HG02885 (cell line): ENCODE measurements at regions not wholly inside any gene's neighbourhood (a gene's known extent, or its start where the extent isn't known, plus 50 kb on each side); places are given as distances from the start of the nearest gene placed in this dataset.

Experiments used
- ATAC-seq: cut with Tn5 transposase; IDR thresholded peaks from one replicate; pipeline ENCODE4 v1.9.1; 2021; ENCODE audit warnings: mild to moderate bottlenecking; ENCODE audit not compliant: unreplicated experiment, poor library complexity

- no peak for ATAC-seq
These were observed 138.4 kb upstream of the TNFAIP3 start for GRCh38 chr6:137728386-137729349.

GRCh38 chr6:137729866-137730629 lies 137.0 kb upstream of the TNFAIP3 start:
- no peak for ATAC-seq

- ATAC-seq = no peak
These were observed 135.5 kb upstream of the TNFAIP3 start for GRCh38 chr6:137731600-137731959.

GRCh38 chr6:137731960-137732616 lies 135.0 kb upstream of the TNFAIP3 start:
- ATAC-seq = no peak

- ATAC-seq = no peak
These were observed 133.7 kb upstream of the TNFAIP3 start for GRCh38 chr6:137733372-137733771.

- ATAC-seq = no peak
These were observed 132.8 kb upstream of the TNFAIP3 start for GRCh38 chr6:137734005-137734874.

GRCh38 chr6:137734875-137735182 lies 132.2 kb upstream of the TNFAIP3 start:
- ATAC-seq = no peak

GRCh38 chr6:137736048-137736818 lies 130.8 kb upstream of the TNFAIP3 start:
- peak; percentile 85 for ATAC-seq

- ATAC-seq = no peak
These were observed 130.1 kb upstream of the TNFAIP3 start for GRCh38 chr6:137736911-137737310.

GRCh38 chr6:137737836-137738596 lies 129.0 kb upstream of the TNFAIP3 start:
- no peak for ATAC-seq

GRCh38 chr6:137738931-137739504 lies 128.0 kb upstream of the TNFAIP3 start:
- no peak for ATAC-seq

- no peak for ATAC-seq
These were observed 127.5 kb upstream of the TNFAIP3 start for GRCh38 chr6:137739544-137739943.

- no peak for ATAC-seq
These were observed 126.8 kb upstream of the TNFAIP3 start for GRCh38 chr6:137740091-137740755.

- no peak for ATAC-seq
These were observed 125.9 kb upstream of the TNFAIP3 start for GRCh38 chr6:137740967-137741761.

- ATAC-seq = no peak
These were observed 123.6 kb upstream of the TNFAIP3 start for GRCh38 chr6:137743493-137743892.

- ATAC-seq = peak; percentile 74
These were observed 122.2 kb upstream of the TNFAIP3 start for GRCh38 chr6:137744877-137745276.

- no peak for ATAC-seq
These were observed 121.7 kb upstream of the TNFAIP3 start for GRCh38 chr6:137745321-137745720.
